Stomach (tissue), 8 donors: ENCODE measurements at regions not wholly inside any gene's neighbourhood (a gene's known extent, or its start where the extent isn't known, plus 50 kb on each side); places are given as distances from the start of the nearest gene placed in this dataset.

Experiments used
- DNase-seq, 2 donors: peaks; one replicate each; pipeline versions ENCODE4 v3.0.0 to v3.0.0-alpha.2; 2013 to 2019
- H3K27ac ChIP-seq, 5 donors: fragments of 200-600 bp in 4 of 5; sonication (generic) in 4 of 5; one replicate each; pipeline ENCODE4 v1.5.1; 2013 to 2019; ENCODE audit warnings: mild to moderate bottlenecking in 1 of 5, moderate library complexity in 1 of 5
- H3K27me3 ChIP-seq, 3 donors: fragments of 200-600 bp; sonication (generic); one replicate each; pipeline ENCODE4 v1.5.1; 2017 to 2019; ENCODE audit warnings: mixed run types in 1 of 3
- H3K36me3 ChIP-seq, 4 donors: fragments of 200-600 bp; sonication (generic); 1 replicate in 3 of 4; 2 replicates in 1 of 4; pipeline ENCODE4 v1.5.1; 2016 to 2019
- H3K4me1 ChIP-seq, 4 donors: fragments of 200-600 bp; sonication (generic); one replicate each; pipeline ENCODE4 v1.5.1; 2016 to 2019
- H3K4me3 ChIP-seq, 4 donors: fragments of 200-600 bp; sonication (generic) in 3 of 4; one replicate each; pipeline ENCODE4 v1.5.1; 2016 to 2019; ENCODE audit warnings: mild to moderate bottlenecking in 1 of 4
- H3K9me3 ChIP-seq, 4 donors: fragments of 200-600 bp; sonication (generic); one replicate each; pipeline ENCODE4 v1.5.1; 2016 to 2019
- CTCF ChIP-seq, 7 experiments: fragments of 450-650 bp in 4 of 7; fragments of 200-600 bp in 3 of 7; sonication (generic) in 3 of 7; IDR thresholded peaks; one replicate each; pipeline ENCODE4 v1.5.1; 2016 to 2019; ENCODE audit warnings: antibody characterized with exemption in 7 of 7, control low read depth in 2 of 7, mild to moderate bottlenecking in 1 of 7
- EP300 ChIP-seq: sonication (generic); formaldehyde crosslinking; IDR thresholded peaks from one replicate; pipeline ENCODE4 v1.6.1; 2017; ENCODE audit warnings: antibody characterized with exemption
- POLR2A ChIP-seq, 4 donors: fragments of 450-650 bp; IDR thresholded peaks; one replicate each; pipeline ENCODE4 v1.6.1; 2016; ENCODE audit warnings: antibody characterized with exemption in 4 of 4, control low read depth in 2 of 4, mild to moderate bottlenecking in 1 of 4, moderate library complexity in 1 of 4
- POLR2AphosphoS5 ChIP-seq, 3 donors: sonication (generic); formaldehyde crosslinking; IDR thresholded peaks; one replicate each; pipeline ENCODE4 v1.6.1; 2016; ENCODE audit warnings: antibody characterized with exemption in 3 of 3
- whole genome bisulfite sequencing, 5 donors: extraction: QIAGEN DNeasy Blood & Tissue Kit in 3 of 5; methylation state at CpG; one replicate each; pipeline versions ENCODE4 v1.1.5 to v1.1.7; 2013 to 2018; 5-methylcytosine and 5-hydroxymethylcytosine counted together
- intact Hi-C: fragments of 100-400 bp; cut with DNase I; formaldehyde crosslinking; loops from one replicate; pipeline ENCODE4 v1.15.1; 2023; ENCODE audit warnings: low total_unique reads
- donor health status: healthy with polysubstance abuse.
- donor health status: Bipolar disorder and iron deficiency.
- donor health status: healthy.

DNA sequence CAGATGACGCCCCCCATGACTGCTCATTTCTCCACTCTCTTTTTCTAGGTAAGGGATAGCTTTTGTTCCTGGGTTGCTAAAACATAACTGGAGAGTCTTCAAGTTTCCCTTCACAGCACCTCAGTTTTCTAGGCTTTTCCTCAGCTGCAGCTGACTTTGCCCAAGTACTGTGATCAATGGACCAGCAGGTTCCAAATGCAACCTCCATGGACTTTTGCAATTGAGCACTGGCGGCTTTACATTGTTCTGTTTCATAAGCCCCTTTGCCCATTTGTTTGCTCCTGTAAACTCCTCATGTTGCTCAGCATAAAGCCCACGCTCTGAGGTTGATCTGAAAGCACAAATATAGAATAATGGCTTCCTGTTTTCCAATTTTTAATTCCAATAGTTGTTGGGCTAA, 291.6 kb downstream of the IRS1 start:
- DNase-seq, result no peak
- intact Hi-C loops, result no loop called here
- no peak overlapping the region for H3K27ac ChIP-seq
- H3K4me3 ChIP-seq, result no peak overlapping the region
- no peaks in the 10 kb centered on the region for H3K4me1 ChIP-seq
- H3K9me3 ChIP-seq, result peaks cover 0 to 4% (median 1%) of the 10 kb centered on the region in 4 donors
- TF ChIP-seq POLR2A (IDR thresholded peaks at IDR 0.05) (no peak), CTCF (IDR thresholded peaks at IDR 0.05) (no peak), EP300 (no peak)
- no peaks in the 10 kb centered on the region for H3K36me3 ChIP-seq
- WGBS, 5 donors, result 86 to 95% (median 90%) methylated on average over 3 of the region's 3 CpGs
- no peaks in the 10 kb centered on the region for H3K27me3 ChIP-seq

DNA sequence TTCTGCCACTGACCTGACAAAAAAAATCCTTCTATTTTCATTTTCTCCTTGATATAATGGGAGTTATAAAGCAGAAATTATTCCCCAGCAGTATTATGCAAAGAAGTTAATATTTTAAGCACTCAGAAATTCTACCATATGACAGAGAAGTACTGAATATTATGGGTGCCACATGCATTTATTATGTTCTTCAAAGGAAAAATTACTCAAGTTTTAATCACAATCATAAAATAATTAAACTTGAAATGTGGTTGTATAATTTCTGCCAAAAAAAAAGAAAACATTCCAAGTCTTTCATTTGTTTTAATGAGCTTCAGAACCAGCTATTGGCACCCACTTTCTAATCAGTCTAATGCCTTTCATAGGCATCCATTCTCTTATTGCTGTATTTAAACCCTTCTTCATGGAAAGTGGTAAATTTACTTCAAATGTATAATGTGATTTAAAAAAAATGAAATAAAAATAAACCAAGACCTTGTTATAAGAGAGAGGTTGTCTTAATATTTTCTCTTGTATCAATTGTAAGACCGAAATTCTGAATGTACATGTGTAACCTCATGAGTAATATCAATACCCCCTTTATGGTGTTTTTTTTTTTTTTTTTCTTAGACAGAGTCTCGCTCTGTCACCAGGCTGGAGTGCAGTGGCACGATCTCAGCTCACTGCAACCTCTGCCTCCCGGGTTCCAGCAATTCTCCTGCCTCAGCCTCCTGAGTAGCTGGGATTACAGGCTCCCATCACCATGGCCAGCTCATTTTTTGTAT, 302.3 kb downstream of the IRS1 start:
- 75 to 88% (median 85%) methylated on average over 4 of the region's 4 CpGs for WGBS, 5 donors
- intact Hi-C loops, result no loop called here
- no peaks in the 10 kb centered on the region for H3K4me1 ChIP-seq
- no peak overlapping the region for H3K4me3 ChIP-seq
- H3K36me3 ChIP-seq, result no peaks in the 10 kb centered on the region
- no peaks in the 10 kb centered on the region for H3K27me3 ChIP-seq
- no peak for TF ChIP-seq CTCF (IDR thresholded peaks at IDR 0.05)
- no peak for TF ChIP-seq POLR2A (IDR thresholded peaks at IDR 0.05)
- no peak for TF ChIP-seq POLR2AphosphoS5 (IDR thresholded peaks at IDR 0.05)
- TF ChIP-seq EP300, result no peak
- H3K27ac ChIP-seq, result no peak overlapping the region
- no peaks in the 10 kb centered on the region for H3K9me3 ChIP-seq
- DNase-seq, result no peak

- 74 to 86% (median 81%) methylated on average over 2 of the region's 2 CpGs for WGBS, 5 donors
- DNase-seq, result no peak
- no peak for TF ChIP-seq POLR2A (IDR thresholded peaks at IDR 0.05)
- no peak for TF ChIP-seq CTCF (IDR thresholded peaks at IDR 0.05)
- TF ChIP-seq EP300, result no peak
- no peak for TF ChIP-seq POLR2AphosphoS5 (IDR thresholded peaks at IDR 0.05)
Observed at GRCh38 chr2:226496273-226496550, 303.4 kb downstream of the IRS1 start.

GRCh38 chr2:226495466-226496272, 304.0 kb downstream of the IRS1 start:
- no peaks in the 10 kb centered on the region for H3K27me3 ChIP-seq
- H3K27ac ChIP-seq, result no peak overlapping the region
- H3K36me3 ChIP-seq, result no peaks in the 10 kb centered on the region
- intact Hi-C loops, result no loop called here
- WGBS, 5 donors, result 67 to 80% (median 76%) methylated on average over 9 of the region's 9 CpGs
- no peak for TF ChIP-seq CTCF (IDR thresholded peaks at IDR 0.05)
- TF ChIP-seq EP300, result no peak
- TF ChIP-seq POLR2AphosphoS5 (IDR thresholded peaks at IDR 0.05), result no peak
- no peak for TF ChIP-seq POLR2A (IDR thresholded peaks at IDR 0.05)
- H3K4me3 ChIP-seq, result no peak overlapping the region
- H3K4me1 ChIP-seq, result no peaks in the 10 kb centered on the region
- H3K9me3 ChIP-seq, result no peaks in the 10 kb centered on the region
- DNase-seq, result peak in 1 of 2 donors; percentile 16

More at GRCh38 chr2:226496273-226496550, 303.4 kb downstream of the IRS1 start:
- no peak overlapping the region for H3K4me3 ChIP-seq
- H3K27ac ChIP-seq, result no peak overlapping the region
- no peaks in the 10 kb centered on the region for H3K36me3 ChIP-seq
- H3K4me1 ChIP-seq, result no peaks in the 10 kb centered on the region
- intact Hi-C loops, result no loop called here
- H3K27me3 ChIP-seq, result no peaks in the 10 kb centered on the region
- no peaks in the 10 kb centered on the region for H3K9me3 ChIP-seq
